Body of pancreas (tissue), 4 donors: ENCODE measurements at regions not wholly inside any gene's neighbourhood (a gene's known extent, or its start where the extent isn't known, plus 50 kb on each side); places are given as distances from the start of the nearest gene placed in this dataset.

Experiments
- ATAC-seq: fragments of 150-250 bp; one replicate; pipeline ENCODE4 v1.9.1; 2016
- DNase-seq, 4 donors: peaks; one replicate each; pipeline ENCODE4 v3.0.0-alpha.2; 2019
- H3K27ac ChIP-seq, 4 donors: fragments of 200-600 bp; sonication (generic); 1 replicate in 3 of 4; 2 replicates in 1 of 4; pipeline versions ENCODE4 v1.5.1 to v1.6.1; 2016 to 2019; ENCODE audit warnings: mild to moderate bottlenecking in 1 of 4, mixed read lengths in 1 of 4, moderate library complexity in 1 of 4
- H3K27me3 ChIP-seq, 2 donors: fragments of 200-600 bp; sonication (generic); one replicate each; pipeline ENCODE4 v1.6.0; 2016; ENCODE audit warnings: mild to moderate bottlenecking in 1 of 2
- H3K36me3 ChIP-seq, 2 donors: fragments of 200-600 bp; sonication (generic); replicated peaks in 1 of 2; 2 replicates each; pipeline ENCODE4 v1.5.1; 2016; ENCODE audit warnings: low read depth in 2 of 2; ENCODE audit not compliant: insufficient read depth in 1 of 2
- H3K4me1 ChIP-seq: fragments of 200-600 bp; sonication (generic); one replicate; pipeline ENCODE4 v1.6.0; 2016
- H3K4me3 ChIP-seq, 2 donors: fragments of 200-600 bp; sonication (generic); 1 replicate in 1 of 2; 2 replicates in 1 of 2; pipeline ENCODE4 v1.5.1; 2016 to 2019
- H3K9me3 ChIP-seq, 3 donors: fragments of 200-600 bp; sonication (generic); 1 replicate in 2 of 3; 2 replicates in 1 of 3; pipeline ENCODE4 v1.5.1; 2016
- CTCF ChIP-seq, 7 experiments: fragments of 450-650 bp in 4 of 7; fragments of 200-600 bp in 3 of 7; sonication (generic) in 3 of 7; IDR thresholded peaks; one replicate each; pipeline ENCODE4 v1.5.1; 2016 to 2019; ENCODE audit warnings: antibody characterized with exemption in 7 of 7
- POLR2A ChIP-seq, 3 donors: fragments of 450-650 bp; IDR thresholded peaks; one replicate each; pipeline ENCODE4 v1.6.1; 2016; ENCODE audit warnings: antibody characterized with exemption in 3 of 3, mild to moderate bottlenecking in 2 of 3
- WGBS, 2 donors: methylation state at CpG; one replicate each; pipeline ENCODE4 v1.1.5; 2017; 5-methylcytosine and 5-hydroxymethylcytosine counted together
- intact Hi-C: fragments of 100-400 bp; cut with DNase I; formaldehyde crosslinking; loops from one replicate; pipeline ENCODE4 v1.15.1; 2023

DNA sequence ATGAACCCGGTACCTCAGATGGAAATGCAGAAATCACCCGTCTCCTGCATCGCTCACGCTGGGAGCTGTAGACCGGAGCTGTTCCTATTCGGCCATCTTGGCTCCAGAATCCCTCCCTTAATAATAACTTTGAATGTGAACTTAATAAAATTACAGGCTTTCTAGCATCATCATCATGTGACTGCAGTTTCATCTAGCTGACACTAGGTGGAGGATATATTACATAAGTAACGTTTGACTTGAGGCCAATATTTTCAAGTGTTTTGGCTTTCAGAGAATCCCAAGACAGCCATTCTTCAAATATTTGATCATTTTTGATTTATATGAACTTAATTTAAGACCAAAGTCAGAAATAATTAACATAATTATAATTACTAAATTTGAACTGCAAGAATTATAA lies 474.9 kb upstream of the CDH10 start:
- Histone ChIP-seq H3K4me3 (no peak overlapping the region), H3K9me3 (no peaks in the 10 kb centered on the region), H3K36me3 (no peaks in the 10 kb centered on the region), H3K27ac (no peak overlapping the region), H3K4me1 (no peaks in the 10 kb centered on the region), H3K27me3 (no peaks in the 10 kb centered on the region)
- 71 to 82% methylated on average over 7 of the region's 7 CpGs for WGBS, 2 donors
- ATAC-seq (no peak), DNase-seq (no peak)
- intact Hi-C loops = no loop called here
- TF ChIP-seq POLR2A (IDR thresholded peaks at IDR 0.05) (no peak), CTCF (IDR thresholded peaks at IDR 0.05) (no peak)

GRCh38 chr5:25107853-25108252 lies 463.1 kb upstream of the CDH10 start:
- Histone ChIP-seq H3K36me3 (no peaks in the 10 kb centered on the region), H3K9me3 (no peaks in the 10 kb centered on the region), H3K27me3 (no peaks in the 10 kb centered on the region), H3K27ac (no peak overlapping the region), H3K4me3 (no peak overlapping the region), H3K4me1 (no peaks in the 10 kb centered on the region)
- intact Hi-C loops = no loop called here
- 43% methylated on average over 4 of the region's 4 CpGs for WGBS, 2 donors
- ATAC-seq (no peak), DNase-seq (no peak)
- TF ChIP-seq POLR2A (IDR thresholded peaks at IDR 0.05) (no peak), CTCF (IDR thresholded peaks at IDR 0.05) (no peak)

- Histone ChIP-seq H3K27me3 (no peaks in the 10 kb centered on the region), H3K36me3 (no peaks in the 10 kb centered on the region), H3K27ac (no peak overlapping the region), H3K4me3 (no peak overlapping the region), H3K4me1 (no peaks in the 10 kb centered on the region), H3K9me3 (no peaks in the 10 kb centered on the region)
- DNase-seq = no peak
- intact Hi-C loops = no loop called here
- ATAC-seq = no peak
- 45 to 52% methylated on average over 3 of the region's 3 CpGs for WGBS, 2 donors
- TF ChIP-seq POLR2A (IDR thresholded peaks at IDR 0.05) (no peak), CTCF (IDR thresholded peaks at IDR 0.05) (no peak)
These were observed 454.8 kb upstream of the CDH10 start for GRCh38 chr5:25099538-25099937.

- ATAC-seq (no peak), DNase-seq (no peak)
- intact Hi-C loops = no loop called here
- no peaks in the 10 kb centered on the region for H3K36me3 ChIP-seq
- H3K9me3 ChIP-seq = no peaks in the 10 kb centered on the region
- 67 to 70% methylated on average over 2 of the region's 2 CpGs for WGBS, 2 donors
- no peak overlapping the region for H3K4me3 ChIP-seq
- no peak overlapping the region for H3K27ac ChIP-seq
- H3K27me3 ChIP-seq = no peaks in the 10 kb centered on the region
- TF ChIP-seq POLR2A (IDR thresholded peaks at IDR 0.05) = no peak
- no peak for TF ChIP-seq CTCF (IDR thresholded peaks at IDR 0.05)
- no peaks in the 10 kb centered on the region for H3K4me1 ChIP-seq
These were observed 450.5 kb upstream of the CDH10 start for GRCh38 chr5:25095261-25095660.

GRCh38 chr5:25094219-25094618 lies 449.4 kb upstream of the CDH10 start:
- no peaks in the 10 kb centered on the region for H3K4me1 ChIP-seq
- no peak for ATAC-seq
- H3K4me3 ChIP-seq = no peak overlapping the region
- TF ChIP-seq POLR2A (IDR thresholded peaks at IDR 0.05) (no peak), CTCF (IDR thresholded peaks at IDR 0.05) (no peak)
- no peaks in the 10 kb centered on the region for H3K9me3 ChIP-seq
- H3K27me3 ChIP-seq = no peaks in the 10 kb centered on the region
- intact Hi-C loops = no loop called here
- 40 to 64% methylated on average over 2 of the region's 2 CpGs for WGBS, 2 donors
- no peak for DNase-seq
- H3K36me3 ChIP-seq = no peaks in the 10 kb centered on the region
- H3K27ac ChIP-seq = no peak overlapping the region
